Spleen (tissue), 7 donors: ENCODE measurements at regions not wholly inside any gene's neighbourhood (a gene's known extent, or its start where the extent isn't known, plus 50 kb on each side); places are given as distances from the start of the nearest gene placed in this dataset.

Experiments used
- CTCF ChIP-seq, 11 experiments: fragments of 200-600 bp in 7 of 11; fragments of 450-650 bp in 4 of 11; sonication (generic) in 4 of 11; IDR thresholded peaks in 8 of 11; conservative IDR thresholded peaks in 3 of 11; 1 replicate in 7 of 11; 2 replicates in 4 of 11; pipeline versions ENCODE4 v1.4.0 to v1.8.0; 2016 to 2021; ENCODE audit warnings: antibody characterized with exemption in 11 of 11, inconsistent platforms in 4 of 11, mild to moderate bottlenecking in 1 of 11
- POLR2A ChIP-seq, 3 donors: fragments of 450-650 bp; IDR thresholded peaks; one replicate each; pipeline ENCODE4 v1.5.1; 2017; ENCODE audit warnings: antibody characterized with exemption in 3 of 3, mild to moderate bottlenecking in 1 of 3
- POLR2AphosphoS5 ChIP-seq, 3 donors: sonication (generic); formaldehyde crosslinking; IDR thresholded peaks; one replicate each; pipeline ENCODE4 v1.5.1; 2017; ENCODE audit warnings: antibody characterized with exemption in 3 of 3
- donor health status: DM: no; HTN: no; CAD: no; lungs with moderate emphysema.
- donor health status: DM: no; HTN: no; CAD: no.
- donor health status: DM: no; HTN: no; CAD: no.

GRCh38 chr15:35630985-35631384, 85.0 kb upstream of the DPH6 start:
- TF ChIP-seq CTCF (IDR thresholded peaks at IDR 0.05 in 8 of 11, conservative IDR thresholded peaks at IDR 0.05 in 3 of 11) (no peak), POLR2A (IDR thresholded peaks at IDR 0.05) (no peak), POLR2AphosphoS5 (IDR thresholded peaks at IDR 0.05) (no peak)
